ENCODE measurements at regions not wholly inside any gene's neighbourhood (a gene's known extent, or its start where the extent isn't known, plus 50 kb on each side); places are given as distances from the start of the nearest gene placed in this dataset.

DNA sequence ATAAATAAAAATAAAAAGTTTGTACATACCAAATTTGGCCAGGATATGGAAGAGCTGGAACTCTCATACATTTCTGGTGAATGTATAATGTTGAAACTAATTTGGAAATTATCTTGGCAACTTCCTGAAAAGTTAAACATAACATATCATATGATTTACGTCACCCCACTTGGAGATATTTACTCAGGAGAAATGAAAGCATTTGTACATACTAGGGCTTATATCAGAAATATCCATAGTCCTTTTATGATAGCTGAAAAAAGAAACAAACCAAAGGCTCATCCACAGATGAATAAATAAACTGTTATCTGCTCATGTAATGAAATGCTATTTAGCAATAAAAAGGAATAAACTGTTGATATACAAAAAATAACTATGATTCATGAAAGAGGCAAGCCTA, 318.2 kb upstream of the NRXN1 start:
- no peak overlapping the region for H3K27ac Mint-ChIP-seq
- Histone ChIP-seq H3K36me3 (ENCODE audit: insufficient read depth) (no peaks in the 10 kb centered on the region), H3K4me1 (ENCODE audit: insufficient read depth) (peaks cover 2% of the 10 kb centered on the region; the same call in 1 of the 2 replicates), H4K20me1 (replicated peaks; ENCODE audit: insufficient read depth) (no peaks in the 10 kb centered on the region), H2AFZ (no peak overlapping the region), H3K27ac (ENCODE audit: low read depth) (no peak overlapping the region), H3K4me3 (no peak overlapping the region), H3F3A (replicated peaks; ENCODE audit: low read depth) (no peaks in the 10 kb centered on the region), H3K4me2 (no peak overlapping the region), H3K27me3 (ENCODE audit: insufficient read depth) (no peaks in the 10 kb centered on the region), H3K79me2 (replicated peaks; ENCODE audit: insufficient read depth) (no peaks in the 10 kb centered on the region), H3K9me2 (ENCODE audit: insufficient read depth) (no peaks in the 10 kb centered on the region)
- ATAC-seq (no peak), DNase-seq (ENCODE audit: low spot score) (no peak)
- H3K9me3 Mint-ChIP-seq: no peaks in the 10 kb centered on the region
- H3K4me3 Mint-ChIP-seq: no peak overlapping the region
- H3K4me1 Mint-ChIP-seq: peaks cover 5% of the 10 kb centered on the region
- TF ChIP-seq ZNF114 (CRISPR knock-in tag; IDR thresholded peaks at IDR 0.05) (no peak), JUNB (IDR thresholded peaks at IDR 0.05; ENCODE audit: unreplicated experiment) (no peak), EZH2 (IDR thresholded peaks at IDR 0.05; ENCODE audit: low read depth, unreplicated experiment) (no peak), NANOG (IDR thresholded peaks at IDR 0.05; ENCODE audit: borderline replicate concordance) (no peak)
- TF ChIP-seq, protein P1, sequence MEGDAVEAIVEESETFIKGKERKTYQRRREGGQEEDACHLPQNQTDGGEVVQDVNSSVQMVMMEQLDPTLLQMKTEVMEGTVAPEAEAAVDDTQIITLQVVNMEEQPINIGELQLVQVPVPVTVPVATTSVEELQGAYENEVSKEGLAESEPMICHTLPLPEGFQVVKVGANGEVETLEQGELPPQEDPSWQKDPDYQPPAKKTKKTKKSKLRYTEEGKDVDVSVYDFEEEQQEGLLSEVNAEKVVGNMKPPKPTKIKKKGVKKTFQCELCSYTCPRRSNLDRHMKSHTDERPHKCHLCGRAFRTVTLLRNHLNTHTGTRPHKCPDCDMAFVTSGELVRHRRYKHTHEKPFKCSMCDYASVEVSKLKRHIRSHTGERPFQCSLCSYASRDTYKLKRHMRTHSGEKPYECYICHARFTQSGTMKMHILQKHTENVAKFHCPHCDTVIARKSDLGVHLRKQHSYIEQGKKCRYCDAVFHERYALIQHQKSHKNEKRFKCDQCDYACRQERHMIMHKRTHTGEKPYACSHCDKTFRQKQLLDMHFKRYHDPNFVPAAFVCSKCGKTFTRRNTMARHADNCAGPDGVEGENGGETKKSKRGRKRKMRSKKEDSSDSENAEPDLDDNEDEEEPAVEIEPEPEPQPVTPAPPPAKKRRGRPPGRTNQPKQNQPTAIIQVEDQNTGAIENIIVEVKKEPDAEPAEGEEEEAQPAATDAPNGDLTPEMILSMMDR (conservative IDR thresholded peaks at IDR 0.05; ENCODE audit: low read depth in 2 of 2): no peak
- TF ChIP-seq, protein P2, sequence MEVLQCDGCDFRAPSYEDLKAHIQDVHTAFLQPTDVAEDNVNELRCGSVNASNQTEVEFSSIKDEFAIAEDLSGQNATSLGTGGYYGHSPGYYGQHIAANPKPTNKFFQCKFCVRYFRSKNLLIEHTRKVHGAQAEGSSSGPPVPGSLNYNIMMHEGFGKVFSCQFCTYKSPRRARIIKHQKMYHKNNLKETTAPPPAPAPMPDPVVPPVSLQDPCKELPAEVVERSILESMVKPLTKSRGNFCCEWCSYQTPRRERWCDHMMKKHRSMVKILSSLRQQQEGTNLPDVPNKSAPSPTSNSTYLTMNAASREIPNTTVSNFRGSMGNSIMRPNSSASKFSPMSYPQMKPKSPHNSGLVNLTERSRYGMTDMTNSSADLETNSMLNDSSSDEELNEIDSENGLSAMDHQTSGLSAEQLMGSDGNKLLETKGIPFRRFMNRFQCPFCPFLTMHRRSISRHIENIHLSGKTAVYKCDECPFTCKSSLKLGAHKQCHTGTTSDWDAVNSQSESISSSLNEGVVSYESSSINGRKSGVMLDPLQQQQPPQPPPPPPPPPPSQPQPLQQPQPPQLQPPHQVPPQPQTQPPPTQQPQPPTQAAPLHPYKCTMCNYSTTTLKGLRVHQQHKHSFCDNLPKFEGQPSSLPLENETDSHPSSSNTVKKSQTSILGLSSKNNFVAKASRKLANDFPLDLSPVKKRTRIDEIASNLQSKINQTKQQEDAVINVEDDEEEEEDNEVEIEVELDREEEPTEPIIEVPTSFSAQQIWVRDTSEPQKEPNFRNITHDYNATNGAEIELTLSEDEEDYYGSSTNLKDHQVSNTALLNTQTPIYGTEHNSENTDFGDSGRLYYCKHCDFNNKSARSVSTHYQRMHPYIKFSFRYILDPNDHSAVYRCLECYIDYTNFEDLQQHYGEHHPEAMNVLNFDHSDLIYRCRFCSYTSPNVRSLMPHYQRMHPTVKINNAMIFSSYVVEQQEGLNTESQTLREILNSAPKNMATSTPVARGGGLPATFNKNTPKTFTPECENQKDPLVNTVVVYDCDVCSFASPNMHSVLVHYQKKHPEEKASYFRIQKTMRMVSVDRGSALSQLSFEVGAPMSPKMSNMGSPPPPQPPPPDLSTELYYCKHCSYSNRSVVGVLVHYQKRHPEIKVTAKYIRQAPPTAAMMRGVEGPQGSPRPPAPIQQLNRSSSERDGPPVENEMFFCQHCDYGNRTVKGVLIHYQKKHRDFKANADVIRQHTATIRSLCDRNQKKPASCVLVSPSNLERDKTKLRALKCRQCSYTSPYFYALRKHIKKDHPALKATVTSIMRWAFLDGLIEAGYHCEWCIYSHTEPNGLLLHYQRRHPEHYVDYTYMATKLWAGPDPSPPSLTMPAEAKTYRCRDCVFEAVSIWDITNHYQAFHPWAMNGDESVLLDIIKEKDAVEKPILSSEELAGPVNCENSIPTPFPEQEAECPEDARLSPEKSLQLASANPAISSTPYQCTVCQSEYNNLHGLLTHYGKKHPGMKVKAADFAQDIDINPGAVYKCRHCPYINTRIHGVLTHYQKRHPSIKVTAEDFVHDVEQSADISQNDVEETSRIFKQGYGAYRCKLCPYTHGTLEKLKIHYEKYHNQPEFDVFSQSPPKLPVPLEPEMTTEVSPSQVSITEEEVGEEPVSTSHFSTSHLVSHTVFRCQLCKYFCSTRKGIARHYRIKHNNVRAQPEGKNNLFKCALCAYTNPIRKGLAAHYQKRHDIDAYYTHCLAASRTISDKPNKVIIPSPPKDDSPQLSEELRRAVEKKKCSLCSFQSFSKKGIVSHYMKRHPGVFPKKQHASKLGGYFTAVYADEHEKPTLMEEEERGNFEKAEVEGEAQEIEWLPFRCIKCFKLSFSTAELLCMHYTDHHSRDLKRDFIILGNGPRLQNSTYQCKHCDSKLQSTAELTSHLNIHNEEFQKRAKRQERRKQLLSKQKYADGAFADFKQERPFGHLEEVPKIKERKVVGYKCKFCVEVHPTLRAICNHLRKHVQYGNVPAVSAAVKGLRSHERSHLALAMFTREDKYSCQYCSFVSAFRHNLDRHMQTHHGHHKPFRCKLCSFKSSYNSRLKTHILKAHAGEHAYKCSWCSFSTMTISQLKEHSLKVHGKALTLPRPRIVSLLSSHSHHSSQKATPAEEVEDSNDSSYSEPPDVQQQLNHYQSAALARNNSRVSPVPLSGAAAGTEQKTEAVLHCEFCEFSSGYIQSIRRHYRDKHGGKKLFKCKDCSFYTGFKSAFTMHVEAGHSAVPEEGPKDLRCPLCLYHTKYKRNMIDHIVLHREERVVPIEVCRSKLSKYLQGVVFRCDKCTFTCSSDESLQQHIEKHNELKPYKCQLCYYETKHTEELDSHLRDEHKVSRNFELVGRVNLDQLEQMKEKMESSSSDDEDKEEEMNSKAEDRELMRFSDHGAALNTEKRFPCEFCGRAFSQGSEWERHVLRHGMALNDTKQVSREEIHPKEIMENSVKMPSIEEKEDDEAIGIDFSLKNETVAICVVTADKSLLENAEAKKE (CRISPR knock-in tag; IDR thresholded peaks at IDR 0.05): no peak
- TF ChIP-seq, protein P3, sequence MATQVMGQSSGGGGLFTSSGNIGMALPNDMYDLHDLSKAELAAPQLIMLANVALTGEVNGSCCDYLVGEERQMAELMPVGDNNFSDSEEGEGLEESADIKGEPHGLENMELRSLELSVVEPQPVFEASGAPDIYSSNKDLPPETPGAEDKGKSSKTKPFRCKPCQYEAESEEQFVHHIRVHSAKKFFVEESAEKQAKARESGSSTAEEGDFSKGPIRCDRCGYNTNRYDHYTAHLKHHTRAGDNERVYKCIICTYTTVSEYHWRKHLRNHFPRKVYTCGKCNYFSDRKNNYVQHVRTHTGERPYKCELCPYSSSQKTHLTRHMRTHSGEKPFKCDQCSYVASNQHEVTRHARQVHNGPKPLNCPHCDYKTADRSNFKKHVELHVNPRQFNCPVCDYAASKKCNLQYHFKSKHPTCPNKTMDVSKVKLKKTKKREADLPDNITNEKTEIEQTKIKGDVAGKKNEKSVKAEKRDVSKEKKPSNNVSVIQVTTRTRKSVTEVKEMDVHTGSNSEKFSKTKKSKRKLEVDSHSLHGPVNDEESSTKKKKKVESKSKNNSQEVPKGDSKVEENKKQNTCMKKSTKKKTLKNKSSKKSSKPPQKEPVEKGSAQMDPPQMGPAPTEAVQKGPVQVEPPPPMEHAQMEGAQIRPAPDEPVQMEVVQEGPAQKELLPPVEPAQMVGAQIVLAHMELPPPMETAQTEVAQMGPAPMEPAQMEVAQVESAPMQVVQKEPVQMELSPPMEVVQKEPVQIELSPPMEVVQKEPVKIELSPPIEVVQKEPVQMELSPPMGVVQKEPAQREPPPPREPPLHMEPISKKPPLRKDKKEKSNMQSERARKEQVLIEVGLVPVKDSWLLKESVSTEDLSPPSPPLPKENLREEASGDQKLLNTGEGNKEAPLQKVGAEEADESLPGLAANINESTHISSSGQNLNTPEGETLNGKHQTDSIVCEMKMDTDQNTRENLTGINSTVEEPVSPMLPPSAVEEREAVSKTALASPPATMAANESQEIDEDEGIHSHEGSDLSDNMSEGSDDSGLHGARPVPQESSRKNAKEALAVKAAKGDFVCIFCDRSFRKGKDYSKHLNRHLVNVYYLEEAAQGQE (IDR thresholded peaks at IDR 0.05; ENCODE audit: unreplicated experiment): no peak
- TF ChIP-seq, protein P4, sequence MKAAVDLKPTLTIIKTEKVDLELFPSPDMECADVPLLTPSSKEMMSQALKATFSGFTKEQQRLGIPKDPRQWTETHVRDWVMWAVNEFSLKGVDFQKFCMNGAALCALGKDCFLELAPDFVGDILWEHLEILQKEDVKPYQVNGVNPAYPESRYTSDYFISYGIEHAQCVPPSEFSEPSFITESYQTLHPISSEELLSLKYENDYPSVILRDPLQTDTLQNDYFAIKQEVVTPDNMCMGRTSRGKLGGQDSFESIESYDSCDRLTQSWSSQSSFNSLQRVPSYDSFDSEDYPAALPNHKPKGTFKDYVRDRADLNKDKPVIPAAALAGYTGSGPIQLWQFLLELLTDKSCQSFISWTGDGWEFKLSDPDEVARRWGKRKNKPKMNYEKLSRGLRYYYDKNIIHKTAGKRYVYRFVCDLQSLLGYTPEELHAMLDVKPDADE (IDR thresholded peaks at IDR 0.05): no peak
- H3K36me3 Mint-ChIP-seq (ENCODE audit: low read depth): no peaks in the 10 kb centered on the region
- H3K27me3 Mint-ChIP-seq (ENCODE audit: insufficient read depth, low read depth, poor library complexity): no peaks in the 10 kb centered on the region

All from GM23338 (cell line).